ENCODE measurements at regions not wholly inside any gene's neighbourhood (a gene's known extent, or its start where the extent isn't known, plus 50 kb on each side); places are given as distances from the start of the nearest gene placed in this dataset.

- no peak overlapping the region for H3K4me2 ChIP-seq (ENCODE audit: low read length)
- no peaks in the 10 kb centered on the region for H3K9me3 ChIP-seq (ENCODE audit: control insufficient read depth, low read length)
- no peak overlapping the region for H2AFZ ChIP-seq
- H3K27me3 ChIP-seq (ENCODE audit: control insufficient read depth, insufficient read depth, low read length) = no peaks in the 10 kb centered on the region
- H3K36me3 ChIP-seq (ENCODE audit: control insufficient read depth, insufficient read depth, low read length) = no peaks in the 10 kb centered on the region
- no peak overlapping the region for H3K9ac ChIP-seq
- no peak for TF ChIP-seq CTCF (IDR thresholded peaks at IDR 0.05)
- no peak overlapping the region for H3K4me3 ChIP-seq (ENCODE audit: low read depth, low read length)
- H3K27ac ChIP-seq = no peak overlapping the region
- H3K4me1 ChIP-seq = peaks cover 2% of the 10 kb centered on the region
- H3K79me2 ChIP-seq = no peaks in the 10 kb centered on the region
These were observed 164.3 kb downstream of the BAMBI start for GRCh38 chr10:28841625-28842024.

- H3K9me3 ChIP-seq (ENCODE audit: control insufficient read depth, low read length) = no peaks in the 10 kb centered on the region
- H3K27ac ChIP-seq = no peak overlapping the region
- H3K4me2 ChIP-seq (ENCODE audit: low read length) = no peak overlapping the region
- H3K27me3 ChIP-seq (ENCODE audit: control insufficient read depth, insufficient read depth, low read length) = no peaks in the 10 kb centered on the region
- H3K9ac ChIP-seq = no peak overlapping the region
- peaks cover 2% of the 10 kb centered on the region for H3K4me1 ChIP-seq
- no peaks in the 10 kb centered on the region for H3K79me2 ChIP-seq
- H3K36me3 ChIP-seq (ENCODE audit: control insufficient read depth, insufficient read depth, low read length) = no peaks in the 10 kb centered on the region
- TF ChIP-seq CTCF (IDR thresholded peaks at IDR 0.05) = no peak
- no peak overlapping the region for H3K4me3 ChIP-seq (ENCODE audit: low read depth, low read length)
- H2AFZ ChIP-seq = no peak overlapping the region
These were observed 165.0 kb downstream of the BAMBI start for GRCh38 chr10:28842321-28842720.

GRCh38 chr10:28845009-28845682, 167.8 kb downstream of the BAMBI start:
- Histone ChIP-seq H3K9me3 (ENCODE audit: control insufficient read depth, low read length) (no peaks in the 10 kb centered on the region), H3K4me3 (ENCODE audit: low read depth, low read length) (no peak overlapping the region), H3K9ac (no peak overlapping the region), H3K4me2 (ENCODE audit: low read length) (no peak overlapping the region), H3K27me3 (ENCODE audit: control insufficient read depth, insufficient read depth, low read length) (no peaks in the 10 kb centered on the region), H3K79me2 (no peaks in the 10 kb centered on the region), H3K27ac (no peak overlapping the region), H3K4me1 (no peaks in the 10 kb centered on the region), H3K36me3 (ENCODE audit: control insufficient read depth, insufficient read depth, low read length) (no peaks in the 10 kb centered on the region), H2AFZ (no peak overlapping the region)
- no peak for TF ChIP-seq CTCF (IDR thresholded peaks at IDR 0.05)

GRCh38 chr10:28849309-28849708, 172.0 kb downstream of the BAMBI start:
- H3K4me2 ChIP-seq (ENCODE audit: low read length) = no peak overlapping the region

More at GRCh38 chr10:28849309-28849708, 172.0 kb downstream of the BAMBI start:
- Histone ChIP-seq H2AFZ (no peak overlapping the region), H3K79me2 (no peaks in the 10 kb centered on the region), H3K36me3 (ENCODE audit: control insufficient read depth, insufficient read depth, low read length) (no peaks in the 10 kb centered on the region), H3K27ac (no peak overlapping the region), H3K4me3 (ENCODE audit: low read depth, low read length) (no peak overlapping the region), H3K9ac (no peak overlapping the region), H3K9me3 (ENCODE audit: control insufficient read depth, low read length) (no peaks in the 10 kb centered on the region), H3K27me3 (ENCODE audit: control insufficient read depth, insufficient read depth, low read length) (no peaks in the 10 kb centered on the region), H3K4me1 (no peaks in the 10 kb centered on the region)
- no peak for TF ChIP-seq CTCF (IDR thresholded peaks at IDR 0.05)
